Stimulated activated CD8-positive, alpha-beta memory T cell treated with anti-CD3 and anti-CD28 coated beads, Interleukin-15, amount 100 ng/mL, for 1 hour (primary cell): ENCODE measurements at regions not wholly inside any gene's neighbourhood (a gene's known extent, or its start where the extent isn't known, plus 50 kb on each side); places are given as distances from the start of the nearest gene placed in this dataset.
"Not testable (repeated sequence)": the region's sequence is repeated elsewhere in the genome, so short reads cannot be mapped to it uniquely, and the experiment has no call there.

ENCODE experiments used
- DNase-seq: peaks from one replicate; pipeline ENCODE4 v3.0.0-alpha.2; 2020; ENCODE audit warnings: low read depth

DNA sequence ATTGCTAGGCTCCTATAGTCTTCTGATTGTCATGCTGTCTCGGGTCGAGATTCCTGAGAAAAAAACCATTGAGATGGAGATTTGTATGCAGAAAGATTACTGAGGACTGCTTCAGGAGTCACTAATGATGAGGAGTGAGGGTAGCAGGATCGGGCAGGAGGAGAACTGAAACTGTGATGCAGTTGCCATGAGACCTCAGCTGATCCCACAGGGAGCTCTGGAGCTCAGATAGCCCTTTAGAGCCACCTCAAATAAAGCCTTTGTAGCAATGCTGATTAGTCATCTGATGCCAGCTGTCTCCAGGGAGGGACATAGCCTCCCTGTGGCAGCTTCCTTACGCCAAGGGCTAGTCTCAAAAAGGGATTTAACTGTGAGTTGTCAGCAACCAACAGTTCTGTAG lies 256.9 kb downstream of the DMAC1 start:
- DNase-seq = no peak

GRCh38 chr9:7542126-7542525 lies 257.5 kb downstream of the DMAC1 start:
- DNase-seq = no peak

GRCh38 chr9:7536310-7536939 lies 263.2 kb downstream of the DMAC1 start:
- no peak for DNase-seq

DNA sequence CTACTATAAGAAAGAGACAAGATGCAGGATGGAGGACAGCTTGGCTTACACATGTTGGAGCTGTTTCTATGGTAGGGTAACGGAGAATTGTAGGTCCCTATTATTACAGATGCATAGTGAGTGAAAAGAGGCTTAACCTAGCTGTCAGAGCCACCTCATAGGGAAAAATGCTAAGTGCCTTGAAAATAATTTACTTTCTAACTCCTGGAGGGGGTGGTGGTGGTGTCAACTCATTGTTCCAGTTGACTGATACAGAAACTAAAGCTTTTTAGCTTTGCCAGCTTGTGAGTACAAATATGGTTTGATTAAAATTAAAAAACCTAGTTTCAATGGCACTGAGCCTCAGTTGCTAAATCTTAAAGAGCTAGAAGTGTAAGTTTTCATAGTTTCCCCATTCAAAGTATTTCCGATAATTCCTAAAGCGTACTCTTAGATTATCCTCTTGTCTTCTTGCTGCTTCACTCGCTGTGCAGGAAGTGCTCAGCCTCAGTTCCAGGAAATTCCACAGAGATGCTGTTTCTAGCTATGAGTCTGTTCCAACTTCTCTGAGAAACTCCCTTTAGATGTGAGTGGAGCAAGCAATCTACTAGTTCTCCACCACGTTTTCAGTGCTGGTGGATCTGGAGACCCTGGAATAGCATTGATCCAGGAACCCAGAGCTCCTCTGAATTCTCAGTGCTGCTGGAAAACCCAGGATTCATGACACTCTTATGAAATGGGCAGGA lies 265.2 kb downstream of the DMAC1 start:
- DNase-seq = no peak

- no peak for DNase-seq
Measured at GRCh38 chr9:7533376-7534090, 266.0 kb downstream of the DMAC1 start.

GRCh38 chr9:7523426-7524043 lies 276.0 kb downstream of the DMAC1 start:
- DNase-seq = no peak

DNA sequence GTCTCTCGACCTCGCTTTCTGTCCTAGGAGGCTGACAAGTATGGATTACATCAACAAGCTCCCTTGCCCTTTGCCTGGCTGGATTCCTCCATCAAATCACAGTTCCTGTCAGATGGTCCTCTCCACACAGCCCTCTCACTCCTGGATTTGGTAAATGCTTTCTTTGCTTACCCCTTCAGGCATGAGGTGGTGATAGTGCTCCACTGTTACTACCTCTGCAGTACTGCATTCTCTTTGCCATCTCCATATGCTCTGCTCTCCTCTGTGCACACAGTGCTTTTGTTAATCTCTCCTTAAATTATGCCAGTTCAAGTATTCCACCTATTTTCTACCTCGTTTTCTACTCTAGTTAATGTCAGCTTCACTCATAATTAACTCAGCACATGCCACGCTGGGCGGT lies 279.2 kb downstream of the DMAC1 start:
- DNase-seq = no peak

DNA sequence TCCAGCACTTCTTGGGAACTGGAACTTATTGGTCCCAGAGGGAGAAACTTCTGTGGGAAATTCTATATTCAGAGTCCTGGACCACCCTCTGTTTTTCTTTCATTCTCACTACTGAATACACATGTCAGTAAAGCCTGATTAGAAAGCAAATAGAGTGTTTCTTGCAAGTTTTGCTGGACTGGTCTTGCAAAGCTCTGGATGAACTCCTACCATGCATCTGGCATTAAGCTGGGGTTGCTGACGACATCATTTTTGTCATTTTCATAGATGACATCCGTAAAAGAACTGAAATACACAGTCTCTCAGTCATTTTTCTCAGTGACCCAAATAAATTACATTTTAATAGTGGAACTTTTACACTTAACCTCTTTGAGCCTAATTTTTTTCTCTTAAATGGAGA lies 283.2 kb downstream of the DMAC1 start:
- no peak for DNase-seq

- DNase-seq = no peak
Measured at GRCh38 chr9:7510199-7510598, 289.4 kb downstream of the DMAC1 start.

GRCh38 chr9:7509576-7510145 lies 289.9 kb downstream of the DMAC1 start:
- no peak for DNase-seq

- no peak for DNase-seq
Measured at GRCh38 chr9:7508516-7508915, 291.1 kb downstream of the DMAC1 start.

GRCh38 chr9:7507566-7508270 lies 291.9 kb downstream of the DMAC1 start:
- no peak for DNase-seq

DNA sequence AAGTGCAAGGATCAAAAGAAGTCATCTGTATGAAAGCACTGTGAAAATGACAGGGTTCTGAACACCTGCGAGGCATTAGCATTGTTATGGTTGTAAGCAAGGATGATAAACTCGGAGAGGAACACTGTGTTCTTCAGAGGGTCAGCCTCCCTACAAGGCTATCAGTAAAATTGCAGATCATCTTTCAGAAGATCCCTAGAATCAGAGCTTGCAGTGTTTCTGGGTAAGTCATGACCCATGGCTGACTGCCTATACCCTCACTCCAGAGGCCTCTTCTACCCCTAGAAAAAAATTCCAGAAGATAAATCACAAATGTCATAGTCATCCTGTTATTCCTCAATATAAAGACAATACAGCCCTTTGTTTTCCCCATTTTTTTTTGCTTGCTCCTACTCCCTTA lies 292.6 kb downstream of the DMAC1 start:
- no peak for DNase-seq

- no peak for DNase-seq
Measured at GRCh38 chr9:7500521-7500920, 299.1 kb downstream of the DMAC1 start.

DNA sequence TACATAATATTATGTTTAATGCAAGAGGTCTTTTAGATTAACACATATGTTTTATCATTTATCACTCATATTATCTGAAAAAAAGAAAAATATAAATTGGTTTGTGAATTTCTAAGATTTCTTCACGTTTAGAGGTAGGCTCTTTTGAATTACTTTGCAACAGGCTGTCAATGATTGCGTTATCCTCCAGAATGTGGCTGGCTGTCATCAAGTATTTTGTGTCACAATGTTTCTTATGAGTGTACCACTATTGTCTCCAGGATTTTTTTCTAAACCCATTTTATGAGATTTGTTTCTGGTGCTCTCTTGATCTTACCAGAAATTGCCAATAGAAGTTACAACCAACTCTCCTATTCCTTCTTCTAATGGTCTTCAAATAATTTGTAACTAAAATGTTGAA lies 307.9 kb downstream of the DMAC1 start:
- DNase-seq = no peak

DNA sequence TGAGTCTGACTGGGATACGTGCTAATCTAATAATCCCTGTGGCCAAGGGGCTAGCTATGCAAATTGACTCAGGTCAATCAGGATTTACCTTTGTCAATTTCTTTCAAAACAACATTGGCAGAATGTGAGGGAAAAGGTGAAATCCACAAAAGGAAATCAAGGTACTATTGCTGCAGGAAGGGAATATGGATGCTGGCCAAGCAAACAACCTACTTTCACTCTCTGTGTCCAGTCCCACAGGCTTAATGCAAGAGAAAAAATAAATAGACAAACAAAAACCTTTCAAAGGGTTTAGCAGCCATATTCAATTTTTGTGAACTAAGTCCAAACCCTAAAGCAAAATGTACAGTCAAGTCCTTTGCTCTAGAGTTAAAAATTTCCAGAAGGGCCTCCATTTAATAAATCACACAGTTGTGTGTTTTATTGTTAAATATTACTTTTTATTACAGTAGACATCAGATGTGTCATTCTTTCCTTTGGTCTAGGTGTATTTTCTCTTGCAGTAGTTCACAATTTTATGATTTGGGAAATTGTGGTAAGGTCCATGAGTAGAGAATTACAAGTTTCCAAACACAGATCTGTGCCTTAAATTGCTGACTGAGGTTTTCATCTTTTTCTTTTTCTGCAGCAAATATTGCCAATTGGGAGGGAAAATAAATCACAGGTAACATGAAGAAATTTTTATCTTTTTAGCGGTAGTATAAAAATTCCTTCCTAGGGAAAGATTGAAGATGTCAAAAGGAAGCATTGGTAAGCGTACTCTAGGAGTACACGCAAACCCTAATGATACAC lies 309.1 kb downstream of the DMAC1 start:
- no peak for DNase-seq

DNA sequence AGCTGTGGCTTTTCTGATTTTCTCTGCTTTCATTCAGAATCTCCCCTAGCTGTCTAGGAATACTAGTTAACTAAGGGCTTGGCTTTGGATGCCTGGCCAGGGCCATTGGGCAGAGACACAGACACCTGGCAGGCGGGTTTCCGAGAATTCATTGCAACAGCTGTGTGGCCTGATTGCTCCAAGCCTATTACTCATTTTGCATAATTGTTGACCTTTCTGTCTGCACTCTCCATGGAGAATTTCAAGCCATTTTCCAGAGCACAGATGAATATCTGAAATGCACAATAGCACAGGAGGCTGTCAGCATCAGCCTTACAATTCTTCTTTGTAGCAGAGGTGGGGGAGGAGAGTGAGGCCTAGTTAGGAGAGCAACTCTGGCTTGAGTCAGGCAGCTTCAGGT lies 310.5 kb downstream of the DMAC1 start:
- no peak for DNase-seq

- DNase-seq = not testable (repeated sequence)
Measured at GRCh38 chr9:7484014-7484413, 315.6 kb downstream of the DMAC1 start.

- DNase-seq = no peak
Measured at GRCh38 chr9:7481570-7481969, 318.0 kb downstream of the DMAC1 start.

- no peak for DNase-seq
Measured at GRCh38 chr9:7479300-7479699, 320.3 kb downstream of the DMAC1 start.

- no peak for DNase-seq
Measured at GRCh38 chr9:7478646-7479045, 320.9 kb downstream of the DMAC1 start.
